H1 (cell line): ENCODE measurements at regions not wholly inside any gene's neighbourhood (a gene's known extent, or its start where the extent isn't known, plus 50 kb on each side); places are given as distances from the start of the nearest gene placed in this dataset.

ENCODE experiments used
- CTCF ChIA-PET: fragments of 300-600 bp; sonication (Branson Sonifier 250); formaldehyde crosslinking; loops from one replicate; lab custom pipeline; 2021; ENCODE audit not compliant: partially characterized antibody; lab: Charles Lee
- POLR2A ChIA-PET: fragments of 300-600 bp; sonication (Branson Sonifier 250); formaldehyde crosslinking; loops from one replicate; lab custom pipeline; 2021; ENCODE audit warnings: inconsistent platforms; ENCODE audit not compliant: partially characterized antibody; lab: Charles Lee
- DNase-seq, 2 experiments: peaks; one replicate each; pipeline versions ENCODE4 v3.0.0 to v3.0.0-alpha.2; 2010 to 2022; ENCODE audit warnings: low spot score in 2 of 2, low read depth in 1 of 2, mixed read lengths in 1 of 2
- FAIRE-seq: peaks from 2 replicates; lab custom pipeline; 2011; peaks lifted over from hg19 to GRCh38; lab: Jason Lieb, UNC
- H2AFZ ChIP-seq: 2 replicates; pipeline ENCODE4 v1.8.1; 2012; ENCODE audit warnings: low read length, inconsistent platforms
- H2AK5ac ChIP-seq: 2 replicates; pipeline ENCODE4 v1.6.1; 2013; ENCODE audit warnings: low read depth, low read length
- H2BK120ac ChIP-seq: replicated peaks from 2 replicates; pipeline ENCODE3; 2013; ENCODE audit warnings: low read depth, low read length, inconsistent platforms
- H2BK12ac ChIP-seq: 2 replicates; pipeline ENCODE4 v1.6.1; 2013; ENCODE audit warnings: low read depth, low read length
- H2BK15ac ChIP-seq: 2 replicates; pipeline ENCODE4 v1.6.1; 2013; ENCODE audit warnings: low read length
- H2BK20ac ChIP-seq: 2 replicates; pipeline ENCODE4 v1.6.1; 2013; ENCODE audit warnings: low read length
- H2BK5ac ChIP-seq: 2 replicates; pipeline ENCODE4 v1.6.1; 2013; ENCODE audit warnings: low read depth, low read length
- H3K14ac ChIP-seq: 2 replicates; pipeline ENCODE4 v1.6.1; 2013; ENCODE audit warnings: inconsistent platforms; ENCODE audit not compliant: insufficient read length
- H3K18ac ChIP-seq: 2 replicates; pipeline ENCODE4 v1.6.1; 2013; ENCODE audit warnings: low read length; ENCODE audit errors: extremely low read depth
- H3K23ac ChIP-seq: 2 replicates; pipeline ENCODE4 v1.6.1; 2013; ENCODE audit warnings: inconsistent platforms; ENCODE audit not compliant: insufficient read length
- H3K23me2 ChIP-seq: 2 replicates; pipeline ENCODE4 v1.6.1; 2013; ENCODE audit warnings: low read depth, low read length
- H3K27ac ChIP-seq: 2 replicates; pipeline ENCODE4 v1.6.1; 2011; ENCODE audit warnings: low read depth, low read length, inconsistent platforms
- H3K27me3 ChIP-seq, 4 experiments: replicated peaks in 1 of 4; 1 replicate in 1 of 4; 2 replicates in 3 of 4; pipeline versions ENCODE4 v1.6.1 to v1.8.1; 2011 to 2013; ENCODE audit warnings: low read length in 3 of 4, mild to moderate bottlenecking in 3 of 4, inconsistent platforms in 2 of 4, mixed read lengths in 2 of 4, moderate library complexity in 1 of 4; ENCODE audit not compliant: control insufficient read depth in 3 of 4, insufficient read depth in 3 of 4; ENCODE audit errors: extremely low read depth in 1 of 4
- H3K36me3 ChIP-seq, 4 experiments: 2 replicates each; pipeline versions ENCODE4 v1.6.1 to v1.8.1; 2011 to 2013; ENCODE audit warnings: mild to moderate bottlenecking in 4 of 4, low read length in 3 of 4, moderate library complexity in 2 of 4, control low read depth in 1 of 4, inconsistent platforms in 1 of 4; ENCODE audit not compliant: insufficient read depth in 4 of 4, control insufficient read depth in 2 of 4
- H3K4ac ChIP-seq: replicated peaks from 2 replicates; pipeline ENCODE3; 2013; ENCODE audit warnings: low read length, low read depth, mixed read lengths, inconsistent platforms; ENCODE audit not compliant: insufficient read length
- H3K4me1 ChIP-seq, 4 experiments: replicated peaks in 1 of 4; 1 replicate in 1 of 4; 2 replicates in 3 of 4; pipeline versions ENCODE4 v1.6.1 to v1.8.1; 2011 to 2013; ENCODE audit warnings: low read length in 3 of 4, inconsistent platforms in 2 of 4, mixed read lengths in 1 of 4; ENCODE audit not compliant: insufficient read depth in 4 of 4, control insufficient read depth in 3 of 4
- H3K4me2 ChIP-seq, 2 experiments: 2 replicates each; pipeline versions ENCODE4 v1.6.1 to v1.8.1; 2011 to 2013; ENCODE audit warnings: low read depth in 2 of 2, low read length in 2 of 2, control low read depth in 1 of 2, inconsistent platforms in 1 of 2, mild to moderate bottlenecking in 1 of 2; ENCODE audit not compliant: insufficient read depth in 1 of 2
- H3K4me3 ChIP-seq, 4 experiments: fragments of 200-600, 300-600 bp in 1 of 4; sonication (generic), shearing (Covaris generic), sonication (Bioruptor Twin) in 1 of 4; 2 replicates each; pipeline versions ENCODE4 v1.5.1 to v1.8.1; 2011 to 2016; ENCODE audit warnings: low read length in 4 of 4, low read depth in 3 of 4, control low read depth in 2 of 4, inconsistent platforms in 2 of 4, mild to moderate bottlenecking in 2 of 4, mixed read lengths in 1 of 4, moderate library complexity in 1 of 4; ENCODE audit not compliant: insufficient read depth in 2 of 4; ENCODE audit errors: extremely low read depth in 1 of 4
- H3K56ac ChIP-seq: replicated peaks from 2 replicates; pipeline ENCODE3; 2013; ENCODE audit warnings: low read depth, mild to moderate bottlenecking, mixed read lengths, low read length, inconsistent platforms; ENCODE audit not compliant: insufficient read length
- H3K79me1 ChIP-seq: 2 replicates; pipeline ENCODE4 v1.6.1; 2013; ENCODE audit warnings: low read depth, low read length, control low read depth
- H3K79me2 ChIP-seq, 2 experiments: 2 replicates each; pipeline versions ENCODE4 v1.6.1 to v1.8.1; 2012 to 2013; ENCODE audit warnings: low read length in 2 of 2, mild to moderate bottlenecking in 2 of 2, inconsistent platforms in 1 of 2; ENCODE audit not compliant: insufficient read depth in 2 of 2, control insufficient read depth in 1 of 2
- H3K9ac ChIP-seq, 4 experiments: replicated peaks in 1 of 4; 1 replicate in 1 of 4; 2 replicates in 3 of 4; pipeline versions ENCODE4 v1.6.1 to v1.8.1; 2011 to 2013; ENCODE audit warnings: low read depth in 3 of 4, low read length in 3 of 4, control low read depth in 2 of 4, mild to moderate bottlenecking in 2 of 4, moderate library complexity in 2 of 4, inconsistent platforms in 1 of 4; ENCODE audit errors: extremely low read depth in 1 of 4
- H3K9me3 ChIP-seq, 2 experiments: 2 replicates each; pipeline versions ENCODE4 v1.6.1 to v1.8.1; 2012 to 2013; ENCODE audit warnings: mild to moderate bottlenecking in 2 of 2, moderate library complexity in 2 of 2, control low read depth in 1 of 2, inconsistent platforms in 1 of 2, low read depth in 1 of 2, low read length in 1 of 2, mixed read lengths in 1 of 2; ENCODE audit not compliant: insufficient read depth in 2 of 2
- H4K20me1 ChIP-seq, 2 experiments: replicated peaks in 1 of 2; 2 replicates each; pipeline versions ENCODE3 to v1.8.1; 2011 to 2013; ENCODE audit warnings: inconsistent platforms in 2 of 2, low read length in 2 of 2, mild to moderate bottlenecking in 1 of 2; ENCODE audit not compliant: insufficient read depth in 2 of 2, control insufficient read depth in 1 of 2
- H4K5ac ChIP-seq: 2 replicates; pipeline ENCODE4 v1.6.1; 2013; ENCODE audit warnings: low read length, low read depth, mixed read lengths, inconsistent platforms; ENCODE audit not compliant: insufficient read length
- H4K8ac ChIP-seq: 2 replicates; pipeline ENCODE4 v1.8.0; 2013; ENCODE audit warnings: mild to moderate bottlenecking, moderate library complexity, low read length, inconsistent platforms; ENCODE audit not compliant: insufficient read depth; ENCODE audit errors: extremely low read depth
- H4K91ac ChIP-seq: replicated peaks from 2 replicates; pipeline ENCODE3; 2013; ENCODE audit warnings: low read length, mixed read lengths, inconsistent platforms; ENCODE audit not compliant: insufficient read length
- BACH1 ChIP-seq: IDR thresholded peaks from 2 replicates; pipeline ENCODE4 v1.6.1; 2012; ENCODE audit warnings: low read length, improper control_type of control experiment
- SP4 ChIP-seq: IDR thresholded peaks from 2 replicates; pipeline ENCODE4 v1.6.1; 2012; ENCODE audit warnings: low read length, inconsistent platforms
- WGBS, 2 experiments: shearing (Covaris generic) in 1 of 2; methylation state at CpG; one replicate each; pipeline versions ENCODE4 v1.1.6 to v1.1.7; 2013 to 2015; ENCODE audit warnings: low lambda C conversion rate in 2 of 2, mixed read lengths in 2 of 2, inconsistent platforms in 1 of 2, low coverage in 1 of 2, missing lambda C conversion rate in 1 of 2; ENCODE audit not compliant: insufficient replicate concordance in 2 of 2, insufficient coverage in 1 of 2, insufficient read length in 1 of 2; ENCODE audit errors: extremely low coverage in 1 of 2, missing lambda C conversion rate in 1 of 2; 5-methylcytosine and 5-hydroxymethylcytosine counted together

- ChIA-PET CTCF (interaction anchor here (1.1 to 1.5 kb wide), 2 partner anchors 16 to 43 kb away, joined by 4 read pairs; no protein-coding TSS in a partner anchor), POLR2A (no interaction called here)
- 95% methylated on average over 13 of the region's 13 CpGs; no CpG with 5 or more reads in 1 of the 2 experiments for WGBS, 2 experiments
- H3K4me1 ChIP-seq, result peaks cover 0 to under 1% (median 0%) of the 10 kb centered on the region in 4 experiments; a peak in 2 of 7 replicates
- H3K4me3 ChIP-seq, result no peak overlapping the region
- H4K8ac ChIP-seq, result no peak overlapping the region; the same call in 1 of the 2 replicates
- H3K27me3 ChIP-seq, result no peaks in the 10 kb centered on the region
- H2BK5ac ChIP-seq, result no peak overlapping the region
- no peak overlapping the region for H4K5ac ChIP-seq
- H3K36me3 ChIP-seq, result no peaks in the 10 kb centered on the region
- DNase-seq, result no peak
- no peak overlapping the region for H2BK120ac ChIP-seq
- H3K9me3 ChIP-seq, result no peaks in the 10 kb centered on the region
- no peak overlapping the region for H3K18ac ChIP-seq
- no peak overlapping the region for H4K91ac ChIP-seq
- H3K14ac ChIP-seq, result no peak overlapping the region
- no peak overlapping the region for H3K56ac ChIP-seq
- no peaks in the 10 kb centered on the region for H3K79me1 ChIP-seq
- H4K20me1 ChIP-seq, result no peaks in the 10 kb centered on the region
- FAIRE-seq, result no peak
- no peak overlapping the region for H2BK20ac ChIP-seq
- TF ChIP-seq BACH1 (no peak), SP4 (no peak)
- no peak overlapping the region for H3K27ac ChIP-seq
- no peaks in the 10 kb centered on the region for H3K23me2 ChIP-seq
- no peak overlapping the region for H2BK15ac ChIP-seq
- no peak overlapping the region for H2AK5ac ChIP-seq
- no peak overlapping the region for H2AFZ ChIP-seq
- no peak overlapping the region for H3K23ac ChIP-seq
- H2BK12ac ChIP-seq, result no peak overlapping the region
- no peak overlapping the region for H3K9ac ChIP-seq
- H3K4ac ChIP-seq, result no peak overlapping the region
- no peaks in the 10 kb centered on the region for H3K79me2 ChIP-seq
- no peak overlapping the region for H3K4me2 ChIP-seq
Observed at GRCh38 chr2:236396818-236397350, 132.7 kb upstream of the ASB18 start.
